ENCODE measurements at regions not wholly inside any gene's neighbourhood (a gene's known extent, or its start where the extent isn't known, plus 50 kb on each side); places are given as distances from the start of the nearest gene placed in this dataset.
"Not testable (repeated sequence)": the region's sequence is repeated elsewhere in the genome, so short reads cannot be mapped to it uniquely, and the experiment has no call there.

DNA sequence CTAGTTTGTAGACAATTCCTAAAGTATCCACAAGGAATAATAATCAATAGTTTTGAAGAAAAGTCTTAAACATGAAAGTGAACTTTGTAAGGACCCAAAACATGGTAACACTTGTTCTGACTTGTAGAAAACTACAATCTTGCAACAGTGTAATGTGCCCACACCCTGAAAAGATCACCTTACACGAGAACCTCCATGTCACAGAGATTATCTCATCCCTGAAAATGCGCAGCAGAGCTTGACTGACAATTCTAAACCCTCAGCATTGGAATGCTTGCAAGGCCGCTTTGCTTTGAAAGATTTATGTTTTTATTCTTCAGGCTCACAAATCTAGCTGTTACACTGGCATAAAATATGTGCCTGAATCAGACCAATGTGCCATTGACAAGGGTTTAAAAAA, 346.6 kb downstream of the KLF13 start:
- DNase-seq (ENCODE audit: low spot score) = not testable (repeated sequence)

GRCh38 chr15:31681529-31682259, 348.6 kb upstream of the CHRNA7 start:
- not testable (repeated sequence) for DNase-seq (ENCODE audit: low spot score)

GRCh38 chr15:31687088-31687487, 343.2 kb upstream of the CHRNA7 start:
- DNase-seq (ENCODE audit: low spot score) = not testable (repeated sequence)

- not testable (repeated sequence) for DNase-seq (ENCODE audit: low spot score)
Measured at GRCh38 chr15:31696509-31696908, 333.8 kb upstream of the CHRNA7 start.

DNA sequence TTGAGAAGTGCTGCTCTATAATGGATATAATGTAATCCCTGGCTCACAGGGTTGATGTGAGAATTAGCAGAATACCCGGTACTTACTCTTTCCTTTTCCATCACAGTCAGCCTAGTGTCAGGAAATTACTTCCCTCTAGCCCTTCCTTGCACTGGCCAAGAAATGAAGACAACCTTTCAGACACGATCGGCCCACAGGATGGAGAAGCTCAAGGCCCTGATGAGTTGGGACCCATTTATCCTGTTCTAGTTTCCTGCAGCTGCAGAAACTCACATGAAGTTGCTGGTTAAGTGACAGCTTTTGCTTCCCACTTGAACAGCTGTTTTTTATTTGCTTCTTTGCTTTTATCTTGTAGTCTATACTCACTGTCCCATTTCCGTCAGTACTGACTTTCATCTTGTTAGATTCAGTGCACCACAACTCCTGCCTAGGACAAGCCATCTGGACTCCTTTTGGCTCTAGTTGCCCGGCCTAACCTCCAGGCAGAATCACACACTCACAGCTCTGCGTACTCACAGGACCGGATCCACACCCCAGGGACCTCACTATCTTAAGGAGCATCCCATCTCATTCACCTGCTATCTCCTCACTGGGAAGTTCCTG, 325.1 kb upstream of the CHRNA7 start:
- DNase-seq (ENCODE audit: low spot score) = not testable (repeated sequence)

DNA sequence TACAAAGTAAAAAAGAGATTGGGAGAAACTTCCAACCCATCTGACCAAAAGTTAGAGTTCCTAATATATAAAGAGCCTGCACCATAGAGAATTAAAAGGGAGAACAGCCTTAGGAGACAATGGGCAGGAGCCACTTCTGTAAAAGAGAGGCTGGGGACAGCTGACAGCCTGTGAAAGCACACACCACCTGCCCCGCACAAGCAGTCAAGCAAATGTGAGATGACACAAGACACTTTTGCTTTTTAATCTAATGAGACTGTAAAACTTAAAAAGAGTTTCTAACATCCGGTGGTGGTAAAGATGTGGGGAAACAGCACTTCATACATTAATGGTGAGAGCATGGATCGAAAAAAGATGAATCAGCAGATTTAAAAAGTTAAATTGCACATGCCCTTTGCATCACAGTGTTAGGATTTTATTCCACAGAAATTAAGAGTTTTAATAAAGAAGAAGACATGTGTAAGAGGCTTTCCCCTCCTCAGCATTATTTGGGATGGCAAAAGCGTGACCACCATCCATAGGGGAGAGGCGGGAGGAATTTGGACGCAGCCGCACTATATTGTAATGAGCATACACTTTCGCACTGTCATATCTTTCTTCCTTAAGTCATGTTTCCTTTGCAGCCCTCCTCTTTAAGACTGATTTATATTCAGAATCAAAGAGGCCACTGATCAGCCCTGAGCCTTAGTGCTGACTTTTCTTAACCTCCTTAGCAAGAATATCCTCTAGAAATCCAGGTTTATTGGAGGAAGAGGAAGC, 322.2 kb upstream of the CHRNA7 start:
- not testable (repeated sequence) for DNase-seq (ENCODE audit: low spot score)

DNA sequence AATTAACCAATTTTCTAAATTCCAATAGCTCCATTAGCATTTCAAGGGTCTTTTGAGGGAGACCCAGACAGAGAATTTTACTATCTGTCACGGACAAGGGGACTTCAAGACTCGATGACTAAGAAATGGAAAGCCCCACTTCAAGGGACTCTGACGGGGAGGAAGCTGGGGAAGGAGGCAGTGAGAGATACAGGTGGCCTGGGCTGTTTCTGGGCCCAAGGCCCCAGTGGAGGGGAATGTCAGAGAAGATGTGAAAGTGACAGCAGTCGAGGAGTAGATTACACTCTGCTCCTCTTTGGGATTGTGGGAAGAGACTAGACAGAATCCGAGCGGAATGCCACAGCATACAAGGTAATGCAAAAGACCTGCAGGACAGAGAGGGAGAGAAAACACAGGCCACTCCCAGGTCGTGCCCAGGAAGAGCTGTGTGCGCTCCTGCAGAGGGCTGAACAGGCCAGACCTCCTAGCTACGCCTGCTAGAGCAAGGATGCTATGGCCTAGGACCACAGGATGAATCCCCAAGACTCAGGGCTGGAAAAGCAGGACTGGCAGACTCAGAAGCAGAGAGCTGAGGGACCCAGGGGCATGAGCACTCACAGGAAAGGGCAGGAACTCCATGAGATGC, 321.5 kb upstream of the CHRNA7 start:
- DNase-seq (ENCODE audit: low spot score) = not testable (repeated sequence)

- not testable (repeated sequence) for DNase-seq (ENCODE audit: low spot score)
Measured at GRCh38 chr15:31709479-31709878, 320.8 kb upstream of the CHRNA7 start.

- not testable (repeated sequence) for DNase-seq (ENCODE audit: low spot score)
Measured at GRCh38 chr15:31710806-31711205, 319.5 kb upstream of the CHRNA7 start.

GRCh38 chr15:31715208-31715607, 315.1 kb upstream of the CHRNA7 start:
- not testable (repeated sequence) for DNase-seq (ENCODE audit: low spot score)

- DNase-seq (ENCODE audit: low spot score) = not testable (repeated sequence)
Measured at GRCh38 chr15:31718625-31719024, 311.7 kb upstream of the CHRNA7 start.

- not testable (repeated sequence) for DNase-seq (ENCODE audit: low spot score)
Measured at GRCh38 chr15:31719396-31720022, 310.8 kb upstream of the CHRNA7 start.

- not testable (repeated sequence) for DNase-seq (ENCODE audit: low spot score)
Measured at GRCh38 chr15:31723019-31723418, 307.3 kb upstream of the CHRNA7 start.

DNA sequence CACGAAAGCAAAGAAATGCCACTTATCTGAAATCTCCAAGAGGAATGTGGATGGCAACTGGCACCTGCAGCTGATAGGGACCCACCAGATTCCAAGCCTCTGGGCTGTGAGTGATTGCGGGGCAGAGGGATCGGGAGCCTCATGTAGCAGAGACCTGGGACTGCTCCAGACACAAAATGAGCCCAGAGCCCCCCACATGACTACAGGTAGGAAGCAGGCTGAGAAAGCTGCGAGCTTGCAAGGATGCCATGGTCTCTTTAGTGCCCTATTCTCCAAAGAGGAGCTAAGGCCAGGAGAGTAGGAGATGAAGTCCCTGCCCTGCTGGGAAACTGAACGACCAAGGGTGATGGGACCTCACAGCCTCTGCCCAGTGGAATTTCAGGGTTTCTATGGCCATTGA, 305.4 kb upstream of the CHRNA7 start:
- DNase-seq (ENCODE audit: low spot score) = not testable (repeated sequence)

DNA sequence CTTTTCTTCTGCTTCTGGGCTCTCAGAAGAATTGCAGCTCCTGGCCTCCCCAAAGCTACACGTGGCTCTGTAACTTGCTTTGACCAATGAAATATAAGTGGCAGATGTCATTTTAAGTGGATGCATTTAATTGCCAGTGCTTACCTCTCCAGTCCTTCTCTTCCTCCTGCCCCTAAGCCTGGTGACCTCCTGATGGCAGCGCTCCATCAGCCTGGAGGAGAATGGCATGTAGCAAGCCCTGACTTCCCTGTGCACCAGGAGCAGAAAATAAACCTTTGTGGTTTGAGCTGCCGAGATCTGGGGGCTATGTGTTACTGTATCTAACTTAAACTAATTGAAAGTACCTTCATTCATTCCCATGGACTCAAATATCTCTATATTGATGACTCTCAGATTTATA, 304.7 kb upstream of the CHRNA7 start:
- not testable (repeated sequence) for DNase-seq (ENCODE audit: low spot score)

DNA sequence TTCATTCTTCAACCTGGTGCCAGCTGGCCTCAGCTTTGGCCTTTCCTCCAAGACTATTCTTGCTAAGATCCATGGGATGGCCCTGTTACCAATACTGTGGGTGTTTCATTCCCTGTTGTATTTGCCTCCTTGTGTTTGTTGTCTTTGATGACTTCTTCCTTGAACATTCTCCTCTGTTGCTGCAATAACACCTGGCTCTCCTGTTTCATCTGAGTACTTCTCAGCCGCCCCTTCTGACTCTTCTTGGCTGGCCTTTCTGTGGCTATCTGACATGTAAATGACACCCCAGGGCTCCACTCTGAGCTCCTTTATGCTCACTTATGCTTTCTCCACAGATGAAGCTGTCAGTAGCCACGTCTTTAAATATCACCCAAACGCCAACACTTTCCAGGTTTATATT, 302.7 kb upstream of the CHRNA7 start:
- DNase-seq (ENCODE audit: low spot score) = no peak

- no peak for DNase-seq (ENCODE audit: low spot score)
Measured at GRCh38 chr15:31732726-31733125, 297.6 kb upstream of the CHRNA7 start.

DNA sequence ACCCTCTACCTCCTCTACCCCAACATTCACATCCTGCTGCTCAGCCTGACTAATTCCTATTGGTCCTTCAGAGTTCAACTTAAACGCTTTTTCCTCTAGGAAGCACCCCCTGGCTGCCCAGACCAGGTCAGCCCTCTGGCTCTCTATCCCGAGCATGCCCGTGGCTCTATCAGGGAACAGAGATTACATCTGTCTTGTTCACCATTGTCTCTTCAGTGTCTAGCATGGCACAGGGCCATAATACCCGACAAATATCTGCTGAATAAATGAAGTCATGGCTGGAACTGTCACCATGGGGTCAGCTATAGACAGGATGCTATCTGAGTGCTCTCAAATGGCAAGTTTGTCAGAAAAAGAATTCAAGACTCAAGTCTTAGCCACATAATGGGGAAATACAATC, 296.9 kb upstream of the CHRNA7 start:
- DNase-seq (ENCODE audit: low spot score) = no peak

DNA sequence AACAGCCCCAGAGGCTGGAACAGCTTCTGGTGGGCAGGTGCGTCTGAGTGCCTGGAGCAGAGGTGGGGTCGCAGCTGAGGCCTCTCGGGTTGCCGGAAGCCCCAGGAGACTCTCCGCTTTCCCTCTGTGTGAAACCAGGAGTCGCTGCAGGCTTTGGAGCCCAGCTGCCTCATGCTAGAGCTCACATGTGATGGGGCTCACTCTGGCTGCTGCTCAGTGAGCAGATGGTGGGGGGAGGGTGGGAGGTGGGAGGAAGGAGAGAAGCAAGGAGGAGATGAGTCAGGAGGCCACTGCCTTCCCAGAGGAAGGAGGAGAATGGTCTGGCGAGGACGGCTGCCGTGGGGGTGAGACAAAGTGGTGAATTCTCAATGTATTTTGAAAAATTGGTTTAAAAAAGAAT, 290.1 kb upstream of the CHRNA7 start:
- no peak for DNase-seq (ENCODE audit: low spot score)

DNA sequence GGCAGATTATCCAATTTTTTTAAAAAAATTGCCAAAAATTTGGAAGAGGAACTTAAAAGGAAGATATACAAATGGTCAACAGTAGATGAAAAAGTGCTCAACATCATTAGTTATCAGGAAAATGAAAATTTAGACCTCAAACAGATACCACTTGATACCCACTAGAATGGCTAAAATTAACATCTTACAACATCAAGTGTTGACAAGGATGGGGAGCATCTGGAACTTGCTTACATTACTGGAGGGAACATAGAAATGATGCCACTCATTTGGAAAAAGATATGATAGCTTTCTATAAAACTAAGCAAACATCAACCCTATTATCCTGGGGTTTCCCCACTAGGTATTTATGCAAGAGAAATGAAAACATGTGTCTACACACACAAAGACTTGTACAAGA, 284.5 kb upstream of the CHRNA7 start:
- DNase-seq (ENCODE audit: low spot score) = no peak

DNA sequence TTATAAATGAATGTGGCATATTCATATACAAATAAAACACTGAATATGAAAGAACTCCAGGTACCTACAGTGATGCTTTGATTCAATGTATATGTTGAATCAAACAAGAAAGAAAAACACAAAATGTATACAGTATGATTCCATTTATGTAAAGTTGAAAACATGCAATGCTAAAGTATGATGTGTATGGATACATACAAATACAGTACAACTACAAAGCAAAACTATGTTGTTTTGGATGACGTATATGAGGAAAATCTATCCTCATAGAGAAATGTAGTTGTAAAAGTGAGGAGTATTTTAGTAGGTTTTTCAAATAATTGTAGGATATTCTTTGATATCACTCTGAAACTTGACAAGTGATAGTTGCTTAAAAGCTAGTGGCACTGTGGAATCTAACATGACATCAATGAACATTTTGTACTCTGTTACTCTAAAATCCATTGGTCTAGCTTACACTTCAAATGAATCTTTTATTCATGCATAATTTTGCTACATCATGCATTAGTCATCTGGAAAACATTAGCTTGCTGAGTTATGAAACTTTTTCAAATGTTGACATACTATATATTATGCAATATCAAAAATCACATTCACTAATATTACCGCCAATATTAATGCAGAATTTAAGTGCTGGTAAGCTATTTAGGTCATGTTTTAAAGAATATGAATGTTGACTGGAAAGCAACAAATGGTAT, 278.1 kb upstream of the CHRNA7 start:
- no peak for DNase-seq (ENCODE audit: low spot score)

Data from activated CD4-positive, alpha-beta T cell treated with anti-CD3 and anti-CD28 coated beads, Interleukin-2, Interleukin-4, amounts not matched to agents 100 ng/mL and 50 ng/mL, durations not matched to agents 16 hours and 8 hours (primary cell).